Sigmoid colon (tissue), 6 donors: ENCODE measurements at regions not wholly inside any gene's neighbourhood (a gene's known extent, or its start where the extent isn't known, plus 50 kb on each side); places are given as distances from the start of the nearest gene placed in this dataset.
"Not testable (repeated sequence)": the region's sequence is repeated elsewhere in the genome, so short reads cannot be mapped to it uniquely, and the experiment has no call there.

Experiments used
- DNase-seq: peaks from one replicate; pipeline ENCODE4 v3.0.0-alpha.2; 2019
- H3K27ac ChIP-seq, 4 donors: fragments of 200-600 bp; sonication (generic); one replicate each; pipeline ENCODE4 v1.5.1; 2016 to 2019; ENCODE audit warnings: mild to moderate bottlenecking in 1 of 4
- H3K27me3 ChIP-seq, 3 donors: fragments of 200-600 bp; sonication (generic); one replicate each; pipeline ENCODE4 v1.5.1; 2019; ENCODE audit warnings: mild to moderate bottlenecking in 1 of 3
- H3K36me3 ChIP-seq, 4 donors: fragments of 200-600 bp; sonication (generic); one replicate each; pipeline ENCODE4 v1.5.1; 2016 to 2019
- H3K4me1 ChIP-seq, 4 donors: fragments of 200-600 bp; sonication (generic); one replicate each; pipeline ENCODE4 v1.5.1; 2017 to 2019
- H3K4me3 ChIP-seq, 4 donors: fragments of 200-600 bp; sonication (generic); one replicate each; pipeline ENCODE4 v1.5.1; 2017 to 2019; ENCODE audit warnings: mild to moderate bottlenecking in 2 of 4, moderate library complexity in 1 of 4
- H3K9me3 ChIP-seq, 4 donors: fragments of 200-600 bp in 3 of 4; sonication (generic) in 3 of 4; one replicate each; pipeline versions ENCODE4 v1.5.1 to v1.6.1; 2013 to 2019
- CTCF ChIP-seq, 4 experiments: fragments of 450-650 bp in 3 of 4; fragments of 200-600 bp in 1 of 4; IDR thresholded peaks; one replicate each; pipeline ENCODE4 v1.5.1; 2016 to 2019; ENCODE audit warnings: antibody characterized with exemption in 4 of 4, mild to moderate bottlenecking in 3 of 4, moderate library complexity in 2 of 4
- EP300 ChIP-seq, 4 donors: sonication (generic); formaldehyde crosslinking; IDR thresholded peaks; one replicate each; pipeline ENCODE4 v1.6.1; 2017; ENCODE audit warnings: antibody characterized with exemption in 4 of 4
- POLR2A ChIP-seq, 2 donors: fragments of 450-650 bp; IDR thresholded peaks; one replicate each; pipeline ENCODE4 v1.6.1; 2016; ENCODE audit warnings: antibody characterized with exemption in 2 of 2, mild to moderate bottlenecking in 2 of 2, moderate library complexity in 2 of 2
- POLR2AphosphoS5 ChIP-seq, 4 donors: sonication (generic); formaldehyde crosslinking; IDR thresholded peaks; one replicate each; pipeline ENCODE4 v1.6.1; 2017; ENCODE audit warnings: antibody characterized with exemption in 4 of 4
- WGBS, 2 donors: extraction: QIAGEN DNeasy Blood & Tissue Kit; methylation state at CpG; one replicate each; pipeline ENCODE4 v1.1.7; 2013; 5-methylcytosine and 5-hydroxymethylcytosine counted together
- intact Hi-C: fragments of 100-400 bp; cut with DNase I; formaldehyde crosslinking; loops from one replicate; pipeline ENCODE4 v1.15.1; 2023
- donor health status: healthy with polysubstance abuse.
- donor health status: healthy.

- H3K4me3 ChIP-seq, result no peak overlapping the region
- WGBS, 2 donors, result 54 to 73% methylated on average over 1 of the region's 1 CpG
- intact Hi-C loops, result no loop called here
Observed at GRCh38 chr4:164648151-164648848, 105.6 kb upstream of the SMIM31 start.

GRCh38 chr4:164648849-164649212 is 105.1 kb upstream of the SMIM31 start:
- Histone ChIP-seq H3K4me1 (no peaks in the 10 kb centered on the region), H3K27me3 (no peaks in the 10 kb centered on the region), H3K27ac (no peak overlapping the region), H3K36me3 (no peaks in the 10 kb centered on the region), H3K9me3 (no peaks in the 10 kb centered on the region), H3K4me3 (no peak overlapping the region)
- 82 to 85% methylated on average over 4 of the region's 4 CpGs for WGBS, 2 donors
- DNase-seq, result no peak
- TF ChIP-seq CTCF (IDR thresholded peaks at IDR 0.05) (no peak), POLR2AphosphoS5 (IDR thresholded peaks at IDR 0.05) (no peak), POLR2A (IDR thresholded peaks at IDR 0.05) (no peak), EP300 (IDR thresholded peaks at IDR 0.05) (no peak)
- intact Hi-C loops, result no loop called here

More at GRCh38 chr4:164648151-164648848, 105.6 kb upstream of the SMIM31 start:
- Histone ChIP-seq H3K9me3 (no peaks in the 10 kb centered on the region), H3K27me3 (no peaks in the 10 kb centered on the region), H3K4me1 (no peaks in the 10 kb centered on the region), H3K36me3 (no peaks in the 10 kb centered on the region), H3K27ac (no peak overlapping the region)
- TF ChIP-seq EP300 (IDR thresholded peaks at IDR 0.05), result no peak
- TF ChIP-seq CTCF (IDR thresholded peaks at IDR 0.05), result no peak
- TF ChIP-seq POLR2AphosphoS5 (IDR thresholded peaks at IDR 0.05), result no peak
- TF ChIP-seq POLR2A (IDR thresholded peaks at IDR 0.05), result no peak
- no peak for DNase-seq

GRCh38 chr4:164659765-164660164 is 94.2 kb upstream of the SMIM31 start:
- intact Hi-C loops, result no loop called here
- Histone ChIP-seq H3K9me3 (no peaks in the 10 kb centered on the region), H3K27ac (no peak overlapping the region), H3K4me3 (no peak overlapping the region), H3K36me3 (no peaks in the 10 kb centered on the region), H3K27me3 (no peaks in the 10 kb centered on the region), H3K4me1 (no peaks in the 10 kb centered on the region)
- no peak for DNase-seq
- no peak for TF ChIP-seq CTCF (IDR thresholded peaks at IDR 0.05)
- no peak for TF ChIP-seq POLR2AphosphoS5 (IDR thresholded peaks at IDR 0.05)
- TF ChIP-seq EP300 (IDR thresholded peaks at IDR 0.05), result no peak
- no peak for TF ChIP-seq POLR2A (IDR thresholded peaks at IDR 0.05)
- 71 to 74% methylated on average over 1 of the region's 1 CpG for WGBS, 2 donors

GRCh38 chr4:164676152-164676551 is 77.8 kb upstream of the SMIM31 start:
- H3K27ac ChIP-seq, H3K4me1 ChIP-seq, H3K9me3 ChIP-seq, H3K4me3 ChIP-seq, DNase-seq, H3K36me3 ChIP-seq, H3K27me3 ChIP-seq, intact Hi-C loops: not testable (repeated sequence)
- 72 to 85% methylated on average over 9 of the region's 9 CpGs for WGBS, 2 donors

- no peaks in the 10 kb centered on the region for H3K27me3 ChIP-seq
- H3K27ac ChIP-seq, result no peak overlapping the region
Observed at GRCh38 chr4:164683040-164683439, 70.9 kb upstream of the SMIM31 start.

GRCh38 chr4:164695650-164696049 is 58.3 kb upstream of the SMIM31 start:
- intact Hi-C loops, result no loop called here
- H3K36me3 ChIP-seq, result no peaks in the 10 kb centered on the region
- H3K4me3 ChIP-seq, result no peak overlapping the region
- 65 to 80% methylated on average over 3 of the region's 3 CpGs for WGBS, 2 donors
- H3K27ac ChIP-seq, result no peak overlapping the region
- no peak for TF ChIP-seq POLR2AphosphoS5 (IDR thresholded peaks at IDR 0.05)
- TF ChIP-seq EP300 (IDR thresholded peaks at IDR 0.05), result no peak
- no peak for TF ChIP-seq CTCF (IDR thresholded peaks at IDR 0.05)
- TF ChIP-seq POLR2A (IDR thresholded peaks at IDR 0.05), result no peak
- no peaks in the 10 kb centered on the region for H3K27me3 ChIP-seq
- peaks cover 0 to 2% (median 0%) of the 10 kb centered on the region in 4 donors for H3K9me3 ChIP-seq
- H3K4me1 ChIP-seq, result no peaks in the 10 kb centered on the region
- no peak for DNase-seq

More at GRCh38 chr4:164683040-164683439, 70.9 kb upstream of the SMIM31 start:
- WGBS, 2 donors, result 76 to 78% methylated on average over 2 of the region's 2 CpGs
- intact Hi-C loops, result no loop called here
- TF ChIP-seq EP300 (IDR thresholded peaks at IDR 0.05) (no peak), POLR2AphosphoS5 (IDR thresholded peaks at IDR 0.05) (no peak)
- Histone ChIP-seq H3K36me3 (no peaks in the 10 kb centered on the region), H3K4me3 (no peak overlapping the region), H3K4me1 (no peaks in the 10 kb centered on the region), H3K9me3 (no peaks in the 10 kb centered on the region)
- no peak for DNase-seq
